ENCODE measurements at regions not wholly inside any gene's neighbourhood (a gene's known extent, or its start where the extent isn't known, plus 50 kb on each side); places are given as distances from the start of the nearest gene placed in this dataset.
"Not testable (repeated sequence)": the region's sequence is repeated elsewhere in the genome, so short reads cannot be mapped to it uniquely, and the experiment has no call there.

- Mint-ChIP-seq H3K4me1 (ENCODE audit: unreplicated experiment) (peaks cover 3% of the 10 kb centered on the region), H3K36me3 (ENCODE audit: low read depth, unreplicated experiment) (no peaks in the 10 kb centered on the region), H3K4me3 (ENCODE audit: unreplicated experiment) (no peak overlapping the region), H3K27ac (ENCODE audit: unreplicated experiment) (no peak overlapping the region), H3K27me3 (ENCODE audit: unreplicated experiment) (peaks cover 6% of the 10 kb centered on the region), H3K9me3 (ENCODE audit: unreplicated experiment) (no peaks in the 10 kb centered on the region)
- no peak for TF ChIP-seq CTCF (IDR thresholded peaks at IDR 0.05; ENCODE audit: unreplicated experiment)
- no peak for DNase-seq (ENCODE audit: low spot score)
Observed at GRCh38 chr10:61010863-61011262, 66.9 kb upstream of the RHOBTB1 start.

- not testable (repeated sequence) for H3K36me3 Mint-ChIP-seq (ENCODE audit: low read depth, unreplicated experiment); H3K9me3 Mint-ChIP-seq (ENCODE audit: unreplicated experiment); H3K27ac Mint-ChIP-seq (ENCODE audit: unreplicated experiment); H3K4me1 Mint-ChIP-seq (ENCODE audit: unreplicated experiment); DNase-seq (ENCODE audit: low spot score); H3K4me3 Mint-ChIP-seq (ENCODE audit: unreplicated experiment)
- peaks cover 12% of the 10 kb centered on the region for H3K27me3 Mint-ChIP-seq (ENCODE audit: unreplicated experiment)
Observed at GRCh38 chr10:61003069-61003468, 59.1 kb upstream of the RHOBTB1 start.

GRCh38 chr10:61001731-61002122 is 57.7 kb upstream of the RHOBTB1 start:
- H3K36me3 Mint-ChIP-seq (ENCODE audit: low read depth, unreplicated experiment): no peaks in the 10 kb centered on the region
- H3K4me3 Mint-ChIP-seq (ENCODE audit: unreplicated experiment): peak overlapping the region; percentile 86
- H3K4me1 Mint-ChIP-seq (ENCODE audit: unreplicated experiment): peaks cover 6% of the 10 kb centered on the region
- no peaks in the 10 kb centered on the region for H3K9me3 Mint-ChIP-seq (ENCODE audit: unreplicated experiment)
- H3K27ac Mint-ChIP-seq (ENCODE audit: unreplicated experiment): no peak overlapping the region
- no peak for TF ChIP-seq CTCF (IDR thresholded peaks at IDR 0.05; ENCODE audit: unreplicated experiment)
- no peak for DNase-seq (ENCODE audit: low spot score)
- peaks cover 10% of the 10 kb centered on the region for H3K27me3 Mint-ChIP-seq (ENCODE audit: unreplicated experiment)

- H3K27ac Mint-ChIP-seq (ENCODE audit: unreplicated experiment): no peak overlapping the region
- no peaks in the 10 kb centered on the region for H3K36me3 Mint-ChIP-seq (ENCODE audit: low read depth, unreplicated experiment)
- no peaks in the 10 kb centered on the region for H3K9me3 Mint-ChIP-seq (ENCODE audit: unreplicated experiment)
- peaks cover 6% of the 10 kb centered on the region for H3K4me1 Mint-ChIP-seq (ENCODE audit: unreplicated experiment)
- peak; percentile 31 for DNase-seq (ENCODE audit: low spot score)
- TF ChIP-seq CTCF (IDR thresholded peaks at IDR 0.05; ENCODE audit: unreplicated experiment): no peak
- H3K4me3 Mint-ChIP-seq (ENCODE audit: unreplicated experiment): peak overlapping the region; percentile 84
- H3K27me3 Mint-ChIP-seq (ENCODE audit: unreplicated experiment): peaks cover 9% of the 10 kb centered on the region
Observed at GRCh38 chr10:61000769-61001730, 57.1 kb upstream of the RHOBTB1 start.

- Mint-ChIP-seq H3K27me3 (ENCODE audit: unreplicated experiment) (peaks cover 9% of the 10 kb centered on the region), H3K36me3 (ENCODE audit: low read depth, unreplicated experiment) (no peaks in the 10 kb centered on the region), H3K9me3 (ENCODE audit: unreplicated experiment) (no peaks in the 10 kb centered on the region), H3K4me1 (ENCODE audit: unreplicated experiment) (peaks cover 6% of the 10 kb centered on the region), H3K27ac (ENCODE audit: unreplicated experiment) (no peak overlapping the region), H3K4me3 (ENCODE audit: unreplicated experiment) (no peak overlapping the region)
- no peak for TF ChIP-seq CTCF (IDR thresholded peaks at IDR 0.05; ENCODE audit: unreplicated experiment)
- no peak for DNase-seq (ENCODE audit: low spot score)
Observed at GRCh38 chr10:60998932-60999331, 54.9 kb upstream of the RHOBTB1 start.
